ENCODE measurements at regions not wholly inside any gene's neighbourhood (a gene's known extent, or its start where the extent isn't known, plus 50 kb on each side); places are given as distances from the start of the nearest gene placed in this dataset.

- no peaks in the 10 kb centered on the region for H3K36me3 Mint-ChIP-seq (ENCODE audit: low read depth)
- H3K4me3 Mint-ChIP-seq, result no peak overlapping the region
- intact Hi-C loops (cut with micrococcal nuclease), result no loop called here
- DNase-seq, result no peak
- H3K27me3 Mint-ChIP-seq, result peaks cover 8% of the 10 kb centered on the region
- H3K9me3 Mint-ChIP-seq, result peaks cover 4% of the 10 kb centered on the region
- peaks cover 1% of the 10 kb centered on the region for H3K4me1 Mint-ChIP-seq
- no peak overlapping the region for H3K27ac Mint-ChIP-seq
Observed at GRCh38 chrX:20477836-20478524, 211.3 kb upstream of the RPS6KA3 start.

DNA sequence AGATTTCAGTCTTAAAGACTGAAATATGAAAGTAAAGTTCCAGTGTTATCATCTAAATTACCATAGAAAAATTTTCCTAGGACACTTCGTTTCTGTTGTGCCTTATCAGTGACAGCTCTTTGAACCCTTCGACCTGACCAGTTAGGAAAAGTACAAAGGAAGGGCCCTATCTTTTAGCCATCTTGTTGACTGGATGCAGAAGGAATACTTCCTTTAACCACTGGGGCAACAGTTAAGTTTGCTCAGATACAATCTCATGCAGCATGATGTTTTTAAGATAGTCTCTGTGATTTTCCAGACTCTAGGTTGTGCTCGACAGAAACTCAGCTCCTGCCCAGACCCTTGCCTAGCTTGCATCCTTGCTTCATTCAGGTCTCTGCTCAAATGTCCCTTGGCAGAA is 210.5 kb upstream of the RPS6KA3 start:
- Mint-ChIP-seq H3K4me3 (no peak overlapping the region), H3K36me3 (ENCODE audit: low read depth) (no peaks in the 10 kb centered on the region), H3K27ac (no peak overlapping the region), H3K4me1 (no peaks in the 10 kb centered on the region), H3K27me3 (peaks cover 7% of the 10 kb centered on the region), H3K9me3 (peaks cover 4% of the 10 kb centered on the region)
- DNase-seq, result no peak
- intact Hi-C loops (cut with micrococcal nuclease), result no loop called here

- Mint-ChIP-seq H3K4me1 (no peaks in the 10 kb centered on the region), H3K4me3 (no peak overlapping the region), H3K27me3 (no peaks in the 10 kb centered on the region), H3K9me3 (no peaks in the 10 kb centered on the region), H3K27ac (no peak overlapping the region), H3K36me3 (ENCODE audit: low read depth) (no peaks in the 10 kb centered on the region)
- intact Hi-C loops (cut with micrococcal nuclease), result no loop called here
- no peak for DNase-seq
Observed at GRCh38 chrX:20472620-20473258, 206.0 kb upstream of the RPS6KA3 start.

DNA sequence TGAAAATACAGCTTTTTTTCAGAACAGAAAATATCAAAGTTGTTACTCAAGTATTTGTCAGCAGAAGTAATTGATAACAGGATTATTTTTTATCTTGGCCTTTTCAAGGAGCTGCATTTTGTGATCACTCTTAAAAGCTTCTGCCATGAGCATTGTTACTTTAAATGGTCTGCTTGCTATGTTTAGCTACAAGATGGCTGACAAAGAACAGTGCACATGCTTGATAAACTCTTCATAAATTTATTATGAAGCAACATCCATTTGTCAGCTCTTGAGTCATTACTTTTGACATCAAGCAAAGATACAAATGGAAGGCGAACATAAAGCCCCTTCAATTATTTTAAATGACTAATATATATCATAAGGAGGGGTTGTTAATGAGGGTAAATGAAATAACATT is 205.4 kb upstream of the RPS6KA3 start:
- DNase-seq, result no peak
- intact Hi-C loops (cut with micrococcal nuclease), result no loop called here
- Mint-ChIP-seq H3K9me3 (no peaks in the 10 kb centered on the region), H3K4me1 (no peaks in the 10 kb centered on the region), H3K27ac (no peak overlapping the region), H3K36me3 (ENCODE audit: low read depth) (no peaks in the 10 kb centered on the region), H3K4me3 (no peak overlapping the region), H3K27me3 (no peaks in the 10 kb centered on the region)

DNA sequence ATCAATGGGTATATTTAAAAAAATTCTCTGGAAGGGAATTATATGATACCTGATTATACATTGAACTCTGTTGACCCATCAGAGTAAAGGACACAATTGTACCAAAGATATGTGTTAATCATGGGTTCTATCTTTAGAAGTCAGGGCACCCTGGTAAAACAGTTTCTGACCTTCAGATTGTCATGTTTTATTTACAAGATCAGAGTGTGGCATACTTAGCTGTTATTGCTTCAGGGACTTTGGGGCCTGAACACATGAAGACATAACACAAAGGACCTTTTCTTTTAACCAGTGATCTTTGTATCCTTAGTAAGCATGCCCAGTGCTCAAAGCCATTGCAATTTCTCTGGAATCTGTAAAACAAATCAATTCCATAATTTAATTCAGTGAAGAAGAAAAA is 204.8 kb upstream of the RPS6KA3 start:
- Mint-ChIP-seq H3K27me3 (no peaks in the 10 kb centered on the region), H3K9me3 (no peaks in the 10 kb centered on the region), H3K4me1 (no peaks in the 10 kb centered on the region), H3K27ac (no peak overlapping the region), H3K4me3 (no peak overlapping the region), H3K36me3 (ENCODE audit: low read depth) (no peaks in the 10 kb centered on the region)
- intact Hi-C loops (cut with micrococcal nuclease), result no loop called here
- DNase-seq, result no peak

DNA sequence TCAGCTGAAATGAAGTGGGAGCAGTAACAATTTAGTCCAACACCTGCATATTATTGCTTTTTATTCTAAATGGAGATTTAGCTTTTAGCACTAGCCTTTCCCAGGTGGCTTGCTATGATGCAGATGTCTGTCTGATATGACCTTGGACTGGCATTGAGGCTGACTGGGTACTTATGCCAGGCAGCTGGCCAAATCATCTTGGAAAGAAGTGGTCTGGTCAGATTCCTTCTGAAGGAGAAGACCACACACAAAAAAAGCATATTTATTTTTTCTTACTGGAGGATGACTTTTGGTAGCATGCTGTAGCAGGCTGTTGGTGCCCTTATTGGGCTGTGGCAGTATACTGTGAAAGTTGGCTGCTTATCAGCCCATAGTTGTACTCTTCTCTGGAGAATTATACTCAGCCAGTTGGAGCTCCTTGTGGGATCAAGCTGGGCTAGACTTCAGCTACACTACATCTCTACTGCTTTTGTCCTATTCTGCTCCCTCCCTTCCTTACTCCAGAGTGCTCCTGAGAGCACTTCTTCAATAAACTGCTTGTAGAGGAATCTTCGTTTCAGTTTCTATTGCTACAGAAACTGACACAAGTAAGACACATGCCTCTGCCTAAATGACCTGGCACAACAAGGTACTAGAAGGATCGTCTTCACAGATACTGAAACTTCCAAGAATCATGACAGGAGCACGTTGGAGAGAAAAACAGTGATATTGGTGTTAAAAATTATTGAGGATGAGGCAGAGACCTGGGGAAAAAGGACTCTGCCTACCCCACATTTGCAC is 196.8 kb upstream of the RPS6KA3 start:
- DNase-seq, result peak; percentile 56
- intact Hi-C loops (cut with micrococcal nuclease), result no loop called here
- Mint-ChIP-seq H3K4me1 (peaks cover 31% of the 10 kb centered on the region), H3K36me3 (ENCODE audit: low read depth) (peaks cover 4% of the 10 kb centered on the region), H3K9me3 (peaks cover 3% of the 10 kb centered on the region), H3K27ac (no peak overlapping the region), H3K27me3 (no peaks in the 10 kb centered on the region), H3K4me3 (peak overlapping the region; percentile 1)

GRCh38 chrX:20461576-20461975 is 194.9 kb upstream of the RPS6KA3 start:
- intact Hi-C loops (cut with micrococcal nuclease), result no loop called here
- DNase-seq, result no peak
- Mint-ChIP-seq H3K4me3 (no peak overlapping the region), H3K27ac (no peak overlapping the region), H3K9me3 (peaks cover 3% of the 10 kb centered on the region), H3K36me3 (ENCODE audit: low read depth) (peaks cover 4% of the 10 kb centered on the region), H3K4me1 (peaks cover 31% of the 10 kb centered on the region), H3K27me3 (no peaks in the 10 kb centered on the region)

- Mint-ChIP-seq H3K27me3 (no peaks in the 10 kb centered on the region), H3K36me3 (ENCODE audit: low read depth) (peaks cover 4% of the 10 kb centered on the region), H3K4me1 (peaks cover 31% of the 10 kb centered on the region), H3K4me3 (no peak overlapping the region), H3K27ac (peak overlapping the region; percentile 37), H3K9me3 (peaks cover 3% of the 10 kb centered on the region)
- intact Hi-C loops (cut with micrococcal nuclease), result no loop called here
- DNase-seq, result no peak
Observed at GRCh38 chrX:20461002-20461401, 194.3 kb upstream of the RPS6KA3 start.

DNA sequence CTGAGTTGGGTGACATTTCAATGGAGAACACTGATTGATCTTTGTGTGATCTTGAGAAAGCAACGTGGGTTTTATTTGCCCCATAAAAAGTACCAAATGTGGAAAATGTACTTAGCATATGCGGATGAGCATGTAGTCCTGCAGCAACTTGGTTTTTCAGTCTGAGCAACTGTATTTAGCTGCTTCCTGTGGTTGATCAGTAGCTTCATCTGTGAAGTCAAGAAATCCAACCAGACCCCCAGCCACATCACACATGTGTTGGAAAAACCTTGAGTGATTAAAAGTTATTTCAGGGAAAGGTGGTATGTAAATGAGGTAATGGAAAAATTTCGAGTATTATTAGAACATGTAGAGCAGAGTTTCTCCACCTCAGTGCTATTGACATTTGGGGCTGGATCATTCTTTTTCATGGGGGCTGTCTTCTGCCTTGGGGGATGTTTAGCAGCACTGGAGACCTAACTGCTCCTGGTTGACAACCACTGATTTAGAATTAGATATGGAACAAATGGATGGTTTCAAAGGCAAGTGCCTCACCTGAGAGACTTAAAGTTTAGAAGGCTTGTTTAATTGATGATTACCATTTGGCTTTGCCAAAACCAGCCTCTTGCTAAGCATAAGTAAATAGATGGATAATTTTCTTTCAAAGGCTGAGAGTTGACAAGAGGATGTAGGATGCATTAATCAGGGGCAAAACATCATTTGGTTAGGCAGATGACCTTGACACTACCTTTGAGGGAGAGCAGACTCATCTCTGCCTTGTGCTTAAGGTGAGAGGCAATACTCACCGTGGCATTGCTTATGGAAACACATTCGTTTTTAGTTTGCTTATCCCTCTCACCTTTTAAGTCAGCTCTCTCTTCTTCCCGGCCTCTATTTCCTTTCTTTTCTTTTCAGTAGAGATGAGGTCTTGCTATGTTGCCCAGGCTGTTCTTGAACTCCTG is 193.0 kb upstream of the RPS6KA3 start:
- H3K4me1 Mint-ChIP-seq, result peaks cover 30% of the 10 kb centered on the region
- H3K4me3 Mint-ChIP-seq, result peak overlapping the region; percentile 26
- H3K36me3 Mint-ChIP-seq (ENCODE audit: low read depth), result no peaks in the 10 kb centered on the region
- intact Hi-C loops (cut with micrococcal nuclease), result loop anchor here (2.0 kb wide), 1 partner anchor 57 kb away; no protein-coding TSS in a partner anchor
- DNase-seq, result no peak
- H3K9me3 Mint-ChIP-seq, result no peaks in the 10 kb centered on the region
- H3K27ac Mint-ChIP-seq, result peak overlapping the region; percentile 70
- H3K27me3 Mint-ChIP-seq, result no peaks in the 10 kb centered on the region

- Mint-ChIP-seq H3K4me1 (peaks cover 38% of the 10 kb centered on the region), H3K9me3 (no peaks in the 10 kb centered on the region), H3K36me3 (ENCODE audit: low read depth) (no peaks in the 10 kb centered on the region), H3K27me3 (no peaks in the 10 kb centered on the region), H3K27ac (no peak overlapping the region), H3K4me3 (no peak overlapping the region)
- intact Hi-C loops (cut with micrococcal nuclease), result no loop called here
- no peak for DNase-seq
Observed at GRCh38 chrX:20456971-20457370, 190.3 kb upstream of the RPS6KA3 start.

GRCh38 chrX:20455001-20455400 is 188.3 kb upstream of the RPS6KA3 start:
- no peak for DNase-seq
- peaks cover 2% of the 10 kb centered on the region for H3K36me3 Mint-ChIP-seq (ENCODE audit: low read depth)
- H3K27ac Mint-ChIP-seq, result no peak overlapping the region
- no peaks in the 10 kb centered on the region for H3K27me3 Mint-ChIP-seq
- intact Hi-C loops (cut with micrococcal nuclease), result no loop called here
- H3K4me1 Mint-ChIP-seq, result peaks cover 40% of the 10 kb centered on the region
- peaks cover 4% of the 10 kb centered on the region for H3K9me3 Mint-ChIP-seq
- no peak overlapping the region for H3K4me3 Mint-ChIP-seq

- peaks cover 6% of the 10 kb centered on the region for H3K9me3 Mint-ChIP-seq
- peaks cover 2% of the 10 kb centered on the region for H3K36me3 Mint-ChIP-seq (ENCODE audit: low read depth)
- H3K4me1 Mint-ChIP-seq, result peaks cover 34% of the 10 kb centered on the region
- peak overlapping the region; percentile 75 for H3K27ac Mint-ChIP-seq
- H3K27me3 Mint-ChIP-seq, result no peaks in the 10 kb centered on the region
- intact Hi-C loops (cut with micrococcal nuclease), result no loop called here
- DNase-seq, result no peak
- no peak overlapping the region for H3K4me3 Mint-ChIP-seq
Observed at GRCh38 chrX:20454117-20454516, 187.4 kb upstream of the RPS6KA3 start.

DNA sequence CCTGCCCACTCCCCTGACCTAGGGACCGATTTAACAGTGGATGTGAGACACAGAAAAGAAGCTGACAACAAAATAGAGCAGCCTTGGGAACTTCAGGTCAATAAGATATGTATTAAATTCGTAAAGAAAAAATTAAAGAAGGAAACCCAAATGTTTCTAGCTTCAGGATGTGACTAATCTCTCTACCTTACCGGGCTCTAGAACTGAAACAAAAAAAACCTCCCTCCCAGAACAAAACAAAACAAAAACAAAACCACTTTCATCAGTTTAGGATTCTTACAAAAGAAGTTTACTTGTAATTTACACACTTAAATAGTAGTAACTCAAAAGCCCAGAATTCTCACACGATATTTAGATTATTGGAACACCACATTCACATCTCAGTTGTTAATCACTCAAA is 185.8 kb upstream of the RPS6KA3 start:
- intact Hi-C loops (cut with micrococcal nuclease), result no loop called here
- Mint-ChIP-seq H3K27ac (peak overlapping the region; percentile 89), H3K4me3 (peak overlapping the region; percentile 72), H3K9me3 (peaks cover 7% of the 10 kb centered on the region), H3K36me3 (ENCODE audit: low read depth) (peaks cover 2% of the 10 kb centered on the region), H3K4me1 (peaks cover 39% of the 10 kb centered on the region), H3K27me3 (no peaks in the 10 kb centered on the region)
- peak; percentile 58 for DNase-seq
